Fibroblast of skin of right biceps (primary cell): ENCODE measurements at regions not wholly inside any gene's neighbourhood (a gene's known extent, or its start where the extent isn't known, plus 50 kb on each side); places are given as distances from the start of the nearest gene placed in this dataset.

ENCODE experiments used
- DNase-seq: peaks from one replicate; pipeline ENCODE4 v3.0.0-alpha.2; 2013

GRCh38 chr7:47636081-47636432 is 54.1 kb upstream of the TNS3 start:
- no peak for DNase-seq

DNA sequence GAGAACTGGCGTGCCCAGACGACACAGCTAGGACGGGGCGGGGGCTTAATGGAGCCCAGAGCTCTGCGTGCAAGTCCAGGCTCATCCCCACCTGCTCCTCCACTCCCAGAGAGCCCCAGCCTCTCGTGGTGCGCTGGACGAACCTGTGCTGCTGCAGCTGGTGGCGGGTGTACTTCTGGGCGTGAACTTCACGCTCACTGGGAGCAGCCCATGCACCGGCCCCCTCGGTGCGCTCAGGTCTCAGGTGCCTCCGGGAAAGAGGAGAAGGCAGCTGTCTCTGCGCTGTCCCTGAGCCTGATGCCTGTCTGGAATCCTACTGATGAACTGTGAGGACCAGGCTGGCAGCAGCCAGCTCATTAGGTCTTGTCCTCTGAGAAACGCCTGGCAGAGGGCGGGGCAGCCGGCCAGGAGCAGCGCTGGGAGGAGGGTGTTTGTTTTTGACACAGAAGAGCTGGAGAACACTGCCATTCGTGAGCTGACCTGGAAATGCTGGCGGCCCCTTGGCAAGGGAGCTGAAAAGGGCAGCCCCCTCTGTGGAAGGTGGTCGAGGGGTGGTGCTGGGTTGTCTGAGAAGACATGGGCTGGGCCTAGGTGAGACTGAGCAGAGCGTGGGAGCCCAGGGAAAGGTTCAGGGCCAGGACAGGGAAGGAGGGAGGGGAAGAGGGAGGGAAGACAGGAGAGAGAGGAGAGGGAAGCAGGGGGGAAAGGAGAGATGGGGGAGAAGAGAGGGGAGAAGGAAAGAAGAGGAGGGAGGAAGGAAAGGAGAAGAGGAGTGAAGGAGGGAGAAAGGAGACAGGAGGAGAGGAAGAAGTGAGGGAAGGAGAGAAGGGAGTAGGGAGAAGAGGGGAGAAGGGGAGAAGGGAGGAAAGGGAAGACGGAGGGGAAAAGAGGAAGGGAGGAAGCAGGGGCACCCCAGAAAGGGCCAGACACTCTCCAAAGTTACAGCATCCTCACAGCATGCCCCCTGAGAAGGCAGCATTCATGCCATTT is 53.5 kb upstream of the TNS3 start:
- DNase-seq: no peak

DNA sequence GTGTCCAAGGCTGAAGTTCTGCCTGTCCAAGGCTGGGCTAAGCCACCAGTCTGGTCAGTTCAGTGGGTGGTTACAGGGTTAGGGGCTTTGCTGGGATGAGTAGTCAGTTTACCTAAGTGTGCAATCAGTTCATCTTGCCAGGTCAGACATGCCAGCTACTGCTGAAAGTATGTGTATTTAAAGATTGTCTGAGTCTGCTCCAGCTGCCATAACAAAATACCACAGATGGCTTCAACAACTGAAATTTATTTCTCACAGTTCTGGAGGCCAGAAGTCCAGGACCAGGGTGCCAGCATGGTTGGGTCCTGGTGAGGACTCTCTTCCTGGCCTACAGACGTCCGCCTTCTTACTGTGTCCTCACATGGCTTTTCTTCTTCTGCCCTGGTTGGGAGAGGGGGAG is 52.4 kb upstream of the TNS3 start:
- no peak for DNase-seq

- DNase-seq: no peak
Observed at GRCh38 chr7:47633134-47633533, 51.2 kb upstream of the TNS3 start.
